ENCODE measurements at regions not wholly inside any gene's neighbourhood (a gene's known extent, or its start where the extent isn't known, plus 50 kb on each side); places are given as distances from the start of the nearest gene placed in this dataset.

DNA sequence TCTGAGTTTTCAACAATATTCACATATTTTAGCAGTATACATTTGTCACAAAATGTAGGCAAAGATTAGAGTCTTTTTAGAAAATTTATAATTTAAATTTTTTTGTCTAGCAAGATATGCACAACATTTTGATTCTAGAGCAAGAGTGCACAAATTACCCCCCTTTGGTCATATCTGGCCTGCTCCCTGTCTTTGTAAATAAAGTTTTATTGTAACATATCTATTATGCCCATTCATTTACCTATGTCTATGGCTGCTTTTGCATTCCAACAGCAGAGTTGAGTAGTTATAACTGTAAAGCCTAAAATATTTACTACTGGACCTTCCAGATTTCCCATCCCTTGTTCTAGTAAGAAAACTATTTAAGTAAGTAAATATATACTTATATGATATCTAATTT is 430.7 kb downstream of the EDEM1 start:
- TF ChIP-seq FOXK2 (IDR thresholded peaks at IDR 0.05), result no peak
- no peak for TF ChIP-seq ONECUT2 (CRISPR knock-in tag; IDR thresholded peaks at IDR 0.05)
- TF ChIP-seq, protein P1, sequence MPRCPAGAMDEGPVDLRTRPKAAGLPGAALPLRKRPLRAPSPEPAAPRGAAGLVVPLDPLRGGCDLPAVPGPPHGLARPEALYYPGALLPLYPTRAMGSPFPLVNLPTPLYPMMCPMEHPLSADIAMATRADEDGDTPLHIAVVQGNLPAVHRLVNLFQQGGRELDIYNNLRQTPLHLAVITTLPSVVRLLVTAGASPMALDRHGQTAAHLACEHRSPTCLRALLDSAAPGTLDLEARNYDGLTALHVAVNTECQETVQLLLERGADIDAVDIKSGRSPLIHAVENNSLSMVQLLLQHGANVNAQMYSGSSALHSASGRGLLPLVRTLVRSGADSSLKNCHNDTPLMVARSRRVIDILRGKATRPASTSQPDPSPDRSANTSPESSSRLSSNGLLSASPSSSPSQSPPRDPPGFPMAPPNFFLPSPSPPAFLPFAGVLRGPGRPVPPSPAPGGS (CRISPR knock-in tag; IDR thresholded peaks at IDR 0.05), result no peak
- TF ChIP-seq, protein P2, sequence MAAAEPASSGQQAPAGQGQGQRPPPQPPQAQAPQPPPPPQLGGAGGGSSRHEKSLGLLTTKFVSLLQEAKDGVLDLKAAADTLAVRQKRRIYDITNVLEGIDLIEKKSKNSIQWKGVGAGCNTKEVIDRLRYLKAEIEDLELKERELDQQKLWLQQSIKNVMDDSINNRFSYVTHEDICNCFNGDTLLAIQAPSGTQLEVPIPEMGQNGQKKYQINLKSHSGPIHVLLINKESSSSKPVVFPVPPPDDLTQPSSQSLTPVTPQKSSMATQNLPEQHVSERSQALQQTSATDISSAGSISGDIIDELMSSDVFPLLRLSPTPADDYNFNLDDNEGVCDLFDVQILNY (CRISPR knock-in tag; conservative IDR thresholded peaks at IDR 0.05), result no peak
- no peak for TF ChIP-seq ZNF557 (CRISPR knock-in tag; IDR thresholded peaks at IDR 0.05)
- TF ChIP-seq, protein P3, sequence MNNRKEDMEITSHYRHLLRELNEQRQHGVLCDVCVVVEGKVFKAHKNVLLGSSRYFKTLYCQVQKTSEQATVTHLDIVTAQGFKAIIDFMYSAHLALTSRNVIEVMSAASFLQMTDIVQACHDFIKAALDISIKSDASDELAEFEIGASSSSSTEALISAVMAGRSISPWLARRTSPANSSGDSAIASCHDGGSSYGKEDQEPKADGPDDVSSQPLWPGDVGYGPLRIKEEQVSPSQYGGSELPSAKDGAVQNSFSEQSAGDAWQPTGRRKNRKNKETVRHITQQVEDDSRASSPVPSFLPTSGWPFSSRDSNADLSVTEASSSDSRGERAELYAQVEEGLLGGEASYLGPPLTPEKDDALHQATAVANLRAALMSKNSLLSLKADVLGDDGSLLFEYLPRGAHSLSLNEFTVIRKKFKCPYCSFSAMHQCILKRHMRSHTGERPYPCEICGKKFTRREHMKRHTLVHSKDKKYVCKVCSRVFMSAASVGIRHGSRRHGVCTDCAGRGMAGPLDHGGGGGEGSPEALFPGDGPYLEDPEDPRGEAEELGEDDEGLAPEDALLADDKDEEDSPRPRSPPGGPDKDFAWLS (CRISPR knock-in tag; IDR thresholded peaks at IDR 0.05; ENCODE audit: borderline replicate concordance), result no peak
- no peak for TF ChIP-seq ZNF224 (CRISPR knock-in tag; IDR thresholded peaks at IDR 0.05)
- TF ChIP-seq CEBPG (CRISPR knock-in tag; IDR thresholded peaks at IDR 0.05), result no peak
- TF ChIP-seq, protein P4, sequence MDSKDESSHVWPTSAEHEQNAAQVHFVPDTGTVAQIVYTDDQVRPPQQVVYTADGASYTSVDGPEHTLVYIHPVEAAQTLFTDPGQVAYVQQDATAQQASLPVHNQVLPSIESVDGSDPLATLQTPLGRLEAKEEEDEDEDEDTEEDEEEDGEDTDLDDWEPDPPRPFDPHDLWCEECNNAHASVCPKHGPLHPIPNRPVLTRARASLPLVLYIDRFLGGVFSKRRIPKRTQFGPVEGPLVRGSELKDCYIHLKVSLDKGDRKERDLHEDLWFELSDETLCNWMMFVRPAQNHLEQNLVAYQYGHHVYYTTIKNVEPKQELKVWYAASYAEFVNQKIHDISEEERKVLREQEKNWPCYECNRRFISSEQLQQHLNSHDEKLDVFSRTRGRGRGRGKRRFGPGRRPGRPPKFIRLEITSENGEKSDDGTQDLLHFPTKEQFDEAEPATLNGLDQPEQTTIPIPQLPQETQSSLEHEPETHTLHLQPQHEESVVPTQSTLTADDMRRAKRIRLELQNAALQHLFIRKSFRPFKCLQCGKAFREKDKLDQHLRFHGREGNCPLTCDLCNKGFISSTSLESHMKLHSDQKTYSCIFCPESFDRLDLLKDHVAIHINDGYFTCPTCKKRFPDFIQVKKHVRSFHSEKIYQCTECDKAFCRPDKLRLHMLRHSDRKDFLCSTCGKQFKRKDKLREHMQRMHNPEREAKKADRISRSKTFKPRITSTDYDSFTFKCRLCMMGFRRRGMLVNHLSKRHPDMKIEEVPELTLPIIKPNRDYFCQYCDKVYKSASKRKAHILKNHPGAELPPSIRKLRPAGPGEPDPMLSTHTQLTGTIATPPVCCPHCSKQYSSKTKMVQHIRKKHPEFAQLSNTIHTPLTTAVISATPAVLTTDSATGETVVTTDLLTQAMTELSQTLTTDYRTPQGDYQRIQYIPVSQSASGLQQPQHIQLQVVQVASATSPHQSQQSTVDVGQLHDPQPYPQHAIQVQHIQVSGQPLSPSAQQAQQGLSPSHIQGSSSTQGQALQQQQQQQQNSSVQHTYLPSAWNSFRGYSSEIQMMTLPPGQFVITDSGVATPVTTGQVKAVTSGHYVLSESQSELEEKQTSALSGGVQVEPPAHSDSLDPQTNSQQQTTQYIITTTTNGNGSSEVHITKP (CRISPR knock-in tag; IDR thresholded peaks at IDR 0.05; ENCODE audit: low read depth), result no peak
